ENCODE measurements at regions not wholly inside any gene's neighbourhood (a gene's known extent, or its start where the extent isn't known, plus 50 kb on each side); places are given as distances from the start of the nearest gene placed in this dataset.

DNA sequence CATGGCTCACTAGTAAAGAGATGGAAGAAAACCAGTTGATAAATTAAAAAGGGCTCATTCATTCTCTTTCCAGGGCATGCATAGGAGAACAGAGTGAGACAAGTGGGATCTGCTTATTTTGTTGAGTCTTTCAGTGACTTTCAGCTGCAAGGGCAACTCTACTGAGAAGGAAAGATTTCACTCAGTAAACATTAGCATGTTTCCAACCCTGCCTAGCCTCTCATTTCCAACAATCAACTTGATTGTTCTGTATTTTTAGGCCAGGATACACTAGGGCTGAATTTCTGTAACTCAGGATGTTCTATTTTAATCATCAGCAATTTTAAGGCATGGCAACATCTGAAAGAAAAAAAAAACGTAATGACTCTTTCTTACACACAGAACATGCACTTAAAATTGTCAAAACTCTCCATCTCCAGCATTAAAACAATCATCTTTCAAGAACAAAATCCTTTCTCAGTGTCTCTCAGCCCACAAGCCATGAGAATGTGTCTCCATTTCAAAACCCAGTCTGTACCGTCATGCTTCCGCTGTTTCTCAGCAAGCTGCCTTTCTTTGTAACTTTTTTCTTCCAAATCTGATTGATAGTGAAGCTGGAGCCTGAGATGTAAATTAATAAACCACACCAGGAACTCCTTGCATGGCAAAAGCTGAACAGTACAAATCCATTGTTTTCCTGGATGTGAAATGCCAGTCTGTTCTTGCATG is 147.2 kb upstream of the KLF14 start:
- DNase-seq = no peak

GRCh38 chr7:130881799-130882141 is 147.8 kb upstream of the KLF14 start:
- DNase-seq = no peak

DNA sequence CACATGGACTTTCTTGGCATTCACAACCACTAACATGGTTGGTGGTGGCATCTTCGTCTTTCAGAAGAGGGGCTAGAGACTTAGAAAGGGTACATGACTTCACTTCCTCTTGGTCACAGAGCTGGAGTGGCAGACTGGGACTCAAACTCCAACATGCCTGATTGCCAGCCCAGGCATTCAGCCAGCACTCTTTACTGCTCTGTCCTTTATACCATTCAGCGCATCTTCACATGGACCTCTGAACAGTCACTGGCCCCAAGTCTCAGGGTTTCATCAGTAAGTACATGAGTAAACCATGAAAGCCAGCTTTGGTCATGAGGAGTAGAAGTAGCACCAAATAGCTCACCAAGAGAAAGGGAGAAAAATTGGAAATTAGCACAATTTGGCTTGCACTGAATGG is 148.4 kb upstream of the KLF14 start:
- DNase-seq = no peak

DNA sequence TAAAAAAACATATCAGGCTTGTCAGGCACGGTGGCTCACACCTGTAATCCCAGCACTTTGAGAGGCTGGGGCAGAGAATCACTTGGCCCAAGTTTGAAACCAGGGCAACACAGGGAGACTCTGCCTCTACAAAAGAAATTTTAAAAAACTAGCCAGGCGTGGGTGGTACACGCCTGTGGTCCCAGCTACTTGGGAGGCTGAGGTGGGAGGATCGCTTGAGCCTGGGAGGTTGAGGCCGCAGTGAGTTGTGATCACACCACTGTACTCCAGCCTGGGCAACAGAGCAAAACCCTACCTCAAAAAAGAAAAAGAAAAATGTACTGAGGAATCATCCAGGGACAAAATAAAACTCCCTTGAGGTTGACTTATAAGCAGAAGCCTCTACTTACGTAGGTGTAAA is 149.9 kb upstream of the KLF14 start:
- DNase-seq = no peak

DNA sequence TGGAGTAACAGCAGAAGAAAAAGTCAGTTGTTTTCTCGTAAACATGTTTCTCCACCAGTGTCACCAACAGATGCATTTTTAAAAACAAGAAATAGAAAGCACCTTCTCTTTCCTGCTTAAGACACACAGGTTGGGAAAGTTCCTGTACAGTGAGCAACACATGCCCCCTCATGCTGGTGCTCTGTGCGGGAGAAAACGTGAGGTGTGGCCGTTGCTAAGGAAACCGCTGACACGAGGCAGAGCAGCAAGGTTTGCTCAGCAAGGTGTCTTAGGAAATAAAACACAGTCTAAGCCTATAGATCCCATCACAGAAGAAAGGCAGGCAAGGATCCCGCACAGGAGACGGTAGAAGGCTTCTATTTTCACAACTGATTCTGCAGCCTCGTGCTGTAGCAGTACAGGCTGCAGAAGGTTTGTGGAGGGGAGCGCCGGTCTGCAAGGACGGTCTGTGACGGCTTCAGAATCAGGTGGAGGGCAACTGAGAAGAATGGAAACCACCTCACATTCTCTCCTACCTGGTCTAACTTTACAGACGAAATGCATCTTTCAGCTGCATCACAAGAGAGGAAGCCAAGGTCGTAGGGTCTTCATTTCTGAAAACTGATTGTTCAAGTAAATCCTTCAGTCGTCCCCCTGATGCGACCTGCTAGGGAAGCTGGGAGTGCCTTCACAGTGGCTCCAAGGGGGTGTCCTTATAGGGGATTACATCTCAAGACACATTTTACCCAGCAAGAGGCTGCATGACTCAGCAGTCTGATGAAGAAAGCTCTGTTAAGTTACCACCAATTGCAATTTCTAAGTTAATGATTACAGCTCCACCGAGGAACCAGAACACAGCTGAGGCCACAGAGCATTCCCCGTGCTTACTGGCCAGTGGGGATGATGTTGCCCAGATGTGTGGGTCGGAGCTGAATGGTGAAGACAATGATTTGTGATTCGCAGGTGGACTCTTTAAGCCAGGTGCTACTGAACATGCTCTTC is 150.7 kb upstream of the KLF14 start:
- DNase-seq = no peak

- DNase-seq = no peak
These were observed 152.6 kb upstream of the KLF14 start for GRCh38 chr7:130886438-130887135.

- no peak for DNase-seq
These were observed 153.4 kb upstream of the KLF14 start for GRCh38 chr7:130887182-130887956.

GRCh38 chr7:130887957-130888371 is 154.0 kb upstream of the KLF14 start:
- DNase-seq = no peak

DNA sequence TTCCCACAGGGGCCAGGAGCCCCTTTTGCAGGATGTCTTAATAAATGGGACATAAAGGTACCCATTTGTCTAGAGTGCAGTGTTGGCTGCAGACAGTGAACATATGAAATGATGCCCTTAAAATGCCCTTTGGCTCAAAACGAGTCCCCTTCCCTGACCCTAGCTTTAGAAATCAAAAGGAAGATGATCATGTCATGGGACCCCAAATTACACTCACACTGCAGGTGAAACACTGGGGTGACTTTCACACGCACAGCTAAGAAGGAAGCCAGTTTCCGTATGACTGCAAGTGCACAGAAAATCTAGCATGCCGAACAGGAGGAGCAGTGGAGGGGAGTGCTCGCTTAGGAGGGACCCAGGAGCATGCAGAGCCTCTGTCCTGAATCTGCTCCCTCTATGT is 154.5 kb upstream of the KLF14 start:
- DNase-seq = no peak

GRCh38 chr7:130890176-130891020 is 156.4 kb upstream of the KLF14 start:
- no peak for DNase-seq

- no peak for DNase-seq
These were observed 157.5 kb upstream of the KLF14 start for GRCh38 chr7:130891254-130892094.

DNA sequence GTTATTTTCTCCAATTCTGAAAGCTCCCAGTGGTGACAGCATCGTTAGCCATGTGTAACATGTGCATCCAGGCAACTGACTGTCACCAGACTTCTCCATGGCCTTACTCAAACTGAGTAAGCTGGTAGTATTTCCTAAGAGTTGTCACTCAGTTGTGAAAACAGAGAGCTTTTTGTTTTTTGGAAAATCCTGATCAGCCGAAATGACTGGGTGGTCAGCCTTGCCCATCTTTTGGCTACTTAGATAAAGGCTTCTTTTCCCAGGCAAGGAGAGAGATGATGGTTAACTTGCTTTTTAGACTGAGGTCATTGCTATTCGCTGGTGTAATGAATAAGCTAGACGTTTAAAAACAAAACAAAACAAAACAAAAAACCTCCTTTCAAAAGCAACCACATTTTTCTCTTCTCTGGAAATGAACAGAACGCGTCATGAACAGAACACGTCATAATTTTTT is 159.5 kb upstream of the KLF14 start:
- no peak for DNase-seq

DNA sequence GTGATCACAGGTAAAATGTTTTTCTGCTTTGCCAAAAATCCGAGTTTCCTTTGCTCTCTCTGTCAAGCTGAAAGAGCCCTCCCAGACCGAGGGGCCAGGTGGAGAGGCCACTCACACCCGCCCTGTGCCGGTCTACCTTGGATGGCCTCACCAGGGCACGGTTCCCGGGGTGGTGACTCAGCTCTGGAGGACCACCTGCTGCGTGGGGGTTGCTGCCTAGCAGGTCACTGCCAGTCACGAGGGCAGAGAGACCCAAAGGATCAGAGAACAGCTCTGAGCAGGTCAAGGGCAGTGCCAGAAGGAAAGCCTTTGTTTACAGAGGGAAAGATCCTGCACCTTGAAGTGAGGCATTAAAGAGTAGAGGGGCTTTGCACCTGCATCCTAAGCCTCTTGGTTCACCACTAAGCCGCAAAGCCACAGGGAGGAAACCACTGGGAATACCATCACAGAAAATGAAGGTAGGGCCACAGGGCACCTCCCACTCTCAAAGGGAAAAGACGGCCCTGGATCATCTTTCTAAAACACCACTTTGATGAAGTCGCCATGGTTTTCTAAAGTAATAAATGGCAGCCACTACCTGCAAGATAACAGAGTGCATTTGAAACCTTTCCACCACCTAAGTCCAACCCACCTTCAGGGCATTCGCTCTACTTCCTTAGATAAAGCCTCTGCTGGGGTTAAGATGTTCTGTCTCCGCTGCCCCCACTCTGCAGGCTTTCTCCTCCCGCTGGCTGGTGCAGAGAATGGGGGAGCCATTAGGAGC is 160.3 kb upstream of the KLF14 start:
- DNase-seq = no peak

DNA sequence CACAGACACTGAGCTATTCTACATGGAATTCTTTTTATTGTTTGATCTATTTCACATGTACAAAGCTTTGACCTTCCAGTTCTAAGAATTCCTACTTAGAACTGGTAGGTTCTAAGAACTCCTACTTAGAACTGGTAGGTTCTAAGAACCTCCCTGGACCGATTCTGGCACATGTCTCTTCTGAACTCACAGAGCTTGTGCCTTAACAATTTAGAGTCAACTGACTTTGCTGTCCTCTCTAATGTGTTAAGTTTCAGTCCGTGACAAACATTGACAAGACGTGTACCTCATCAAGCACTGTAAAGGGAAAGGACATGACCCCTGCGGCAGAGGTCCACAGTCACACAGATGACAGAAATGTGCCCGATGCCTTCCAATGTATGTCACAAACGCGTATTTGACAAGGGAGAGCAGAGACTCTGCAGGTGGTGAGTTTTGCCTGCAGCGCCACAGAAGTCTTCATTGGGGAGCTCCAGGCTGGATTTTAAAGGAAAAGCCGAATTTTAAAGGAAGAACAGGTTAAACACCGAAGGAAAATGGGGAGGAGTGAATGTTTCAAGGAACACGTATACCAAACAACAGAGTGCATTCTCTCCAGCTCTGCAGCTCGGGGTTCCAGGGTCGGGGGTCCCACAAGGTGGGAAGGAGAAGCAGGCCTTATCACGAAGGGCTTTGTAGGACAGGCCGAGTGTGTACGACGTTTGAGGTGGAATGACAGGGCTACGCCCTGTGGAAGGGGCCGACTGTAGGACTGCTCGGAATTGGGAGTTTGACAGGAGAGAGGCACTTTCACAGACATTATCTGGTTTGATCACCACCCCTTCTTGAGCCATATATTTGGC is 161.1 kb upstream of the KLF14 start:
- DNase-seq = no peak

DNA sequence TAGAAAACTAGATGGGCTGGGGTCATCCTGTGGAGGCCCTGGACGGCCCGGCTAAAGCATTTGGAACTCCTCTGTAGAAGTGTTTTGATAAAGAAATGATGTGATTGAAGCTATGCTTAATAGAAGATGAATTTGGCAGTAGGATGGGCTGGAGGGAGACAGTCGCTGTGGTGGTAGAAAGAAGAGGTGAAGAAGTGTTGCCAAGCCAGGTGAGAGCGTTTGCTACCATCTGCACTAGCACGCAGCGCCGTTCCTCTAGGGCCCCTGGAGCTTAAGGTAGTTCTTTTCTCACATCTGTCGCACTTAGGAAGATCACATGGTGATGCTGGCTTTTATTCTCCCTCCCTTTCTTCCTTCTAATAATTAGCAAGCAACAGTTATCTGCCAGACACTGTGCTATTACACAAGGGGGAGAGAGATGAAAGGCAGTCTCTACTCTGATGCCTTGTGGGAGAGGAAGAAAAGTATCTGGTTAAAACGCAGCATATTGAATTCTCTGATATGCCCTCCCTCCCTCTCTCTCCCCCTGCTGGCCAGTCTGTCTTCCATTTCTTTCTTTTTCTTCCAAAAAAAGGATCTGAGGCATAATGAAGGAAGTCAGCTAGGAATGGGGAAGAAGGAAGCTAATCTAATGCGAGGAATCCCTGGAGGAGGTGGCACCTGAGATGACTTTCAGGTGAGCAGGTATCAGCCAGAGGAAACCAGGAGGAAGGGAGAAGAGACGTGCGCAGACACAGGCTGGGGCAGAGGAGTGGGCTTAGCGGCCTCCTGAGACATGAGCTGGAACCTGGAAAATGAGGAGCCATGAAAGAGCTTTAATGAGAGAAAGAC is 162.3 kb upstream of the KLF14 start:
- DNase-seq = no peak

DNA sequence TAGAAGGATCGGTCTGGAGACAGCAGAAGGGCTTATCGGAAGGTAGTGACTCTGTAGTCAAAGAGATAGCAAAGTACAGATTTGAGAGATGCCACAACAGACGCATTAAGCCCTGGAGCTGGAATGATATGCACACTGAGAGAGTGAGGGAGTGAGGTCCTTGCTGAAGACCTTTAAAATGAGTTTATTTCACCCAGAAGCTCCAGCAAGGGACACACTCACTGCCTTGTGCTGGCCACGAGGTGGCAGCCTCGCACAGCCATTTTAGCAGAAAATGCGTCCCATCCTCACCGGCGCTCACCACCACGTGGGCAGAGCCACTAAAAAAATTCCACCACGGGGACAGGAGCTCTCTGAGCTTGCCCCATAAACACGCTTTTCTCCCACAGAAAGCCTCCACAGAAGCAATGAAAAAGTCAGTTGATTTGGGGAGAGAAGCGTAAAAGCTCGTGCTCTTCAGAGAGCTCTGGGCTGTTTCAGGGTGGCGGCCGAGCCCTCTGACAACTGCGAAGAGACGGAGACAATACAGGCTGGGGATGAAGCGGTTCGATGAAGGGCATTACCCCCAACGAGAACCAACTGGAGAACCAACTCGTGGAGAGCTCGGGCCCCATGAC is 163.0 kb upstream of the KLF14 start:
- no peak for DNase-seq
